NB4 (cell line): ENCODE measurements at regions not wholly inside any gene's neighbourhood (a gene's known extent, or its start where the extent isn't known, plus 50 kb on each side); places are given as distances from the start of the nearest gene placed in this dataset.

Experiments used
- DNase-seq: peaks from one replicate; pipeline ENCODE4 v3.0.0; 2010; ENCODE audit warnings: low read depth
- H3K4me3 ChIP-seq: one replicate; pipeline ENCODE4 v1.5.1; 2011; ENCODE audit warnings: mild to moderate bottlenecking, low read depth, low read length, moderate library complexity
- MYC ChIP-seq: IDR thresholded peaks from 2 replicates; pipeline ENCODE4 v1.6.1; 2011; ENCODE audit warnings: low read depth, low read length
- POLR2A ChIP-seq: IDR thresholded peaks from 2 replicates; pipeline ENCODE4 v1.6.1; 2011; ENCODE audit warnings: mild to moderate bottlenecking; ENCODE audit not compliant: insufficient read length; ENCODE audit errors: extremely low read depth
- TF ChIP-seq, protein P1 (sequence below): IDR thresholded peaks from 2 replicates; pipeline ENCODE4 v1.6.1; 2011; ENCODE audit warnings: low read depth, low read length
- TF ChIP-seq, protein P2 (sequence below): IDR thresholded peaks from one replicate; pipeline ENCODE4 v1.5.1; 2012; ENCODE audit warnings: low read depth, low read length

DNA sequence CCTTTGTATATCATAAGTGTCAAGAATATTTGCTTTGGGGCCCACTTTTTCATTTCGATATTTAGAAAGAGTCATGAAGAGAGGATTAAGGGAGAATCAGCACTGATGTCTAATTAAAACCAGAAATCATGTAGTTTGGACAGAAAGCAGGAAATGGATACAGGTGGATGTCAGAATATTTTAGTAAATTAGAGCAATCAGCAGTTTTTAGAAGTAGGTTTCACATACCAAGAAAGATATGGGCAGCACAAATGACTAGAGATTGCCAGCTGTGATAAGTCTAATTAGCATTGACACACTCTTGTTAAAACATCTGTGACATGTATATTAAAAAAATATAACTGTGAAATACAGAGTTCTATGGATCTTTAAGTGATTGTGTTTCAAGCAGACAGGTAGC is 180.8 kb upstream of the POM121L12 start:
- no peak overlapping the region for H3K4me3 ChIP-seq
- TF ChIP-seq, protein P1, sequence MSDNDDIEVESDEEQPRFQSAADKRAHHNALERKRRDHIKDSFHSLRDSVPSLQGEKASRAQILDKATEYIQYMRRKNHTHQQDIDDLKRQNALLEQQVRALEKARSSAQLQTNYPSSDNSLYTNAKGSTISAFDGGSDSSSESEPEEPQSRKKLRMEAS = no peak
- TF ChIP-seq, protein P2, sequence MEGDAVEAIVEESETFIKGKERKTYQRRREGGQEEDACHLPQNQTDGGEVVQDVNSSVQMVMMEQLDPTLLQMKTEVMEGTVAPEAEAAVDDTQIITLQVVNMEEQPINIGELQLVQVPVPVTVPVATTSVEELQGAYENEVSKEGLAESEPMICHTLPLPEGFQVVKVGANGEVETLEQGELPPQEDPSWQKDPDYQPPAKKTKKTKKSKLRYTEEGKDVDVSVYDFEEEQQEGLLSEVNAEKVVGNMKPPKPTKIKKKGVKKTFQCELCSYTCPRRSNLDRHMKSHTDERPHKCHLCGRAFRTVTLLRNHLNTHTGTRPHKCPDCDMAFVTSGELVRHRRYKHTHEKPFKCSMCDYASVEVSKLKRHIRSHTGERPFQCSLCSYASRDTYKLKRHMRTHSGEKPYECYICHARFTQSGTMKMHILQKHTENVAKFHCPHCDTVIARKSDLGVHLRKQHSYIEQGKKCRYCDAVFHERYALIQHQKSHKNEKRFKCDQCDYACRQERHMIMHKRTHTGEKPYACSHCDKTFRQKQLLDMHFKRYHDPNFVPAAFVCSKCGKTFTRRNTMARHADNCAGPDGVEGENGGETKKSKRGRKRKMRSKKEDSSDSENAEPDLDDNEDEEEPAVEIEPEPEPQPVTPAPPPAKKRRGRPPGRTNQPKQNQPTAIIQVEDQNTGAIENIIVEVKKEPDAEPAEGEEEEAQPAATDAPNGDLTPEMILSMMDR = no peak
- TF ChIP-seq POLR2A (no peak), MYC (no peak)
- DNase-seq = no peak

DNA sequence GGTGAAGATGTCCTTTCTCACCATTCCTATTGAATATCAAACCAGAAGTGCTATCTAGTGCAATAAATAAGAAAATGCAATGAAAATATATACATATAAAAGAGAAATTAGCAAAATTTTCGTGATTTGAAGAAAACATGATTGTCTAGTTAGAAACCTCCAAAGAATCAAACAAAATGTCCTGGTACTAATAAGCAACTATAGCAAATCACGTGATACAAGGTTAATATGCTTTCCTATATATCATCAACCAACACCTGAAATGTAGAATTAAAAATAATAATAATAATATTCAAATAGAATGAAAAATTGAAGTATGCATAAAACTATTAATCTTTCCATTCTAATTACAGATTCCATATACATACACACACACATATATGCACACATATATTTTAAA is 183.9 kb upstream of the POM121L12 start:
- no peak for DNase-seq
- no peak overlapping the region for H3K4me3 ChIP-seq
- TF ChIP-seq, protein P1 = no peak
- TF ChIP-seq POLR2A = no peak
- TF ChIP-seq MYC = no peak
- TF ChIP-seq, protein P2 = no peak

DNA sequence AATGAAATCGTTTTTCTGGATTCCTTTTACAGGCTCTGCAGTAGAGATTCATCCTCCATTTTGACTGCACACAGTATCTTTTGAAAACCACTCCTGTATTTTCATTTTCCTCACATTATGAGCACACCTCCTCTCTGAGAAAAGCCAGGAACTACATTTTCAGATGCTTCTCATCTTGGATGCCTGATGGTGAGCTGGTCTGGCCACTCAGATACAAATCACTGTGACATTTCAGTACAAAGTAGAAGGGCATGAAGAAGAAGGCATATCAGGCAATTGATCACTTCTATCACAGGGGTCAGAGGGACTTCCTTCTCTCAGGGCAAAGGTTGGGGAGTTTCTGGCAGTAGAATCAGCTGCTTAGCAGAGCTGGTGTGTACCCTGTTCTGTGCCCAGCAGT is 192.0 kb upstream of the POM121L12 start:
- TF ChIP-seq POLR2A = no peak
- TF ChIP-seq, protein P1 = no peak
- TF ChIP-seq, protein P2 = no peak
- TF ChIP-seq MYC = no peak
- no peak for DNase-seq
- no peak overlapping the region for H3K4me3 ChIP-seq

DNA sequence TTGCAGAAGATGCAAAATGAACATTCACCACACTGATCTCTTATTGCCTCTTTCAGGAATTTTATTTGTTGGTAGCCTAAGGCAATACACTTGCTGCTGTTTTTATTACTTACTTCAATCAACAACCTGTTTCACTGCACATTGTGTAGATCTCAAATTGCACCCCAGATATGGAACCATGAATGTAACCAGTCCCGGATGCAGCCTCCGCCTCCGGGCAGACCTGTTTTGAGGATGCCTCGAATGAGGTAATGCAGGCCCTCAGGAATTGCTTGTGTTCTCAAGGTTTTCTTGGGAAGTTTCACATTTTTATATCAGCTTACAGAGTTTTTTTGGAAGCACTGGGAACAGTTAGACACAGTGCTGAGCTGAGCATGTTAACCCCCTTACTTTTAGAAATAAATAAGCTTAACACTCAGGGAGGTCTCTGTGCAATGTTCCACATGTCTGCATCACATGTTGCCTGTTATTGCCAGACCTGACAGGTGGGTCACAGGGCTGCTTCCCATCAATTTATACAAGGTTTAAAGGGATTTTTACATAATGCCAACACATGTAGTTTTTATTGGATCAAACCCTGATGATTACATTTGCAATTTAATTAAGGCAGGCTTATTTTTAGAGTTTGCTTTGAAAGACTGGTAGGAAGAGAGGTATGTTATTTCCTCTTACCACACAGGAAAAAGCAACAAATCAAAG is 193.1 kb upstream of the POM121L12 start:
- TF ChIP-seq, protein P2 = no peak
- TF ChIP-seq POLR2A = no peak
- TF ChIP-seq, protein P1 = no peak
- no peak for TF ChIP-seq MYC
- H3K4me3 ChIP-seq = no peak overlapping the region
- no peak for DNase-seq

DNA sequence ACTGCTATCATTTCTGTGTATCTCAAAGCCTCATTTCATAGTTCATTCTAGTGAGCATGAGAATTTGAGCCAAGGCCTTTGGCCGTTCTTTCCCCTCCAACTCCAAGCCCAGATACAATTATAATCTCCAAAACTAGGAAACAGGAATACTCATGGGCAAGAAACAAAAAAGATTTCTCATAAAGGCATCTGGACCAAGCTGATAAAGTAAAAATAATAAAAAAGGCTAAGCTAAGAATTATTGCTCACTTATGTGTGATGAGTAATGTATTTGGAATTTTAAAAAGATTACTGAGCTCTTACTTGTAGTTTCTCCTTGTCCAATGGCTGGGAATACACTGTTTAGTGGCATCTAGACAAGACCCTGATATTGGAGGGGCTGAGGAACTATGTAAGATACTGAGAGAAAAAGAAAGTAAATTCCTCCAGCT is 196.4 kb upstream of the POM121L12 start:
- TF ChIP-seq, protein P2 = no peak
- TF ChIP-seq MYC (no peak), POLR2A (no peak)
- TF ChIP-seq, protein P1 = no peak
- no peak overlapping the region for H3K4me3 ChIP-seq
- DNase-seq = no peak
